Suprapubic skin (tissue), 4 donors: ENCODE measurements at regions not wholly inside any gene's neighbourhood (a gene's known extent, or its start where the extent isn't known, plus 50 kb on each side); places are given as distances from the start of the nearest gene placed in this dataset.

Experiments used
- DNase-seq, 2 donors: peaks; one replicate each; pipeline ENCODE4 v3.0.0-alpha.2; 2019; ENCODE audit warnings: low spot score in 2 of 2
- H3K27ac ChIP-seq: fragments of 200-600 bp; sonication (generic); one replicate; pipeline ENCODE4 v1.5.1; 2019
- H3K27me3 ChIP-seq: fragments of 200-600 bp; sonication (generic); one replicate; pipeline ENCODE4 v1.5.1; 2019
- H3K36me3 ChIP-seq: fragments of 200-600 bp; sonication (generic); one replicate; pipeline ENCODE4 v1.5.1; 2019
- H3K4me1 ChIP-seq: fragments of 200-600 bp; sonication (generic); one replicate; pipeline ENCODE4 v1.5.1; 2019
- H3K4me3 ChIP-seq: fragments of 200-600 bp; sonication (generic); one replicate; pipeline ENCODE4 v1.5.1; 2019; ENCODE audit warnings: mild to moderate bottlenecking
- H3K9me3 ChIP-seq: fragments of 200-600 bp; sonication (generic); one replicate; pipeline ENCODE4 v1.5.1; 2019
- CTCF ChIP-seq, 2 donors: fragments of 200-600 bp in 1 of 2; fragments of 450-650 bp in 1 of 2; sonication (generic) in 1 of 2; IDR thresholded peaks; one replicate each; pipeline ENCODE4 v1.5.1; 2016 to 2019; ENCODE audit warnings: antibody characterized with exemption in 2 of 2, mild to moderate bottlenecking in 1 of 2, moderate library complexity in 1 of 2
- EP300 ChIP-seq: sonication (generic); formaldehyde crosslinking; IDR thresholded peaks from one replicate; pipeline ENCODE4 v1.6.1; 2017; ENCODE audit warnings: antibody characterized with exemption
- POLR2A ChIP-seq, 2 donors: fragments of 450-650 bp; IDR thresholded peaks; one replicate each; pipeline ENCODE4 v1.6.1; 2017; ENCODE audit warnings: antibody characterized with exemption in 2 of 2, mild to moderate bottlenecking in 2 of 2, moderate library complexity in 2 of 2
- POLR2AphosphoS5 ChIP-seq, 3 donors: sonication (generic); formaldehyde crosslinking; IDR thresholded peaks; one replicate each; pipeline ENCODE4 v1.6.1; 2017; ENCODE audit warnings: antibody characterized with exemption in 3 of 3
- WGBS: methylation state at CpG from one replicate; pipeline ENCODE4 v1.1.5; 2018; 5-methylcytosine and 5-hydroxymethylcytosine counted together

GRCh38 chr22:48372390-48372789, 1455.3 kb downstream of the BRD1 start:
- peak in 1 of 2 donors; percentile 59 for DNase-seq
- Histone ChIP-seq H3K27ac (no peak overlapping the region), H3K4me3 (no peak overlapping the region), H3K9me3 (no peaks in the 10 kb centered on the region), H3K27me3 (peaks cover 6% of the 10 kb centered on the region), H3K36me3 (no peaks in the 10 kb centered on the region), H3K4me1 (peaks cover 8% of the 10 kb centered on the region)
- no peak for TF ChIP-seq POLR2AphosphoS5 (IDR thresholded peaks at IDR 0.05)
- no peak for TF ChIP-seq CTCF (IDR thresholded peaks at IDR 0.05)
- no peak for TF ChIP-seq EP300
- no peak for TF ChIP-seq POLR2A (IDR thresholded peaks at IDR 0.05)
- 88% methylated on average over 7 of the region's 7 CpGs for WGBS

GRCh38 chr22:48371391-48371790, 1456.3 kb downstream of the BRD1 start:
- WGBS: 78% methylated on average over 7 of the region's 7 CpGs
- TF ChIP-seq CTCF (IDR thresholded peaks at IDR 0.05): no peak
- Histone ChIP-seq H3K36me3 (no peaks in the 10 kb centered on the region), H3K4me3 (no peak overlapping the region), H3K9me3 (no peaks in the 10 kb centered on the region), H3K4me1 (peaks cover 8% of the 10 kb centered on the region), H3K27ac (no peak overlapping the region), H3K27me3 (peaks cover 6% of the 10 kb centered on the region)
- DNase-seq: no peak

- Histone ChIP-seq H3K27me3 (peaks cover 6% of the 10 kb centered on the region), H3K9me3 (no peaks in the 10 kb centered on the region), H3K4me3 (no peak overlapping the region), H3K4me1 (peaks cover 8% of the 10 kb centered on the region), H3K36me3 (no peaks in the 10 kb centered on the region), H3K27ac (no peak overlapping the region)
- no peak for DNase-seq
- WGBS: 56% methylated on average over 10 of the region's 13 CpGs
- no peak for TF ChIP-seq POLR2AphosphoS5 (IDR thresholded peaks at IDR 0.05)
- TF ChIP-seq EP300: no peak
- no peak for TF ChIP-seq POLR2A (IDR thresholded peaks at IDR 0.05)
- TF ChIP-seq CTCF (IDR thresholded peaks at IDR 0.05): no peak
These were observed 1457.0 kb downstream of the BRD1 start for GRCh38 chr22:48370508-48371325.

- Histone ChIP-seq H3K27ac (no peak overlapping the region), H3K9me3 (no peaks in the 10 kb centered on the region), H3K4me3 (no peak overlapping the region), H3K36me3 (no peaks in the 10 kb centered on the region), H3K4me1 (peaks cover 8% of the 10 kb centered on the region), H3K27me3 (peaks cover 3% of the 10 kb centered on the region)
- DNase-seq: peak in 1 of 2 donors; percentile 84
- 37% methylated on average over 12 of the region's 17 CpGs for WGBS
- no peak for TF ChIP-seq CTCF (IDR thresholded peaks at IDR 0.05)
- TF ChIP-seq POLR2AphosphoS5 (IDR thresholded peaks at IDR 0.05): no peak
- TF ChIP-seq POLR2A (IDR thresholded peaks at IDR 0.05): no peak
- TF ChIP-seq EP300: no peak
These were observed 1457.7 kb downstream of the BRD1 start for GRCh38 chr22:48369789-48370507.

- no peak for DNase-seq
- no peak for TF ChIP-seq POLR2AphosphoS5 (IDR thresholded peaks at IDR 0.05)
- TF ChIP-seq CTCF (IDR thresholded peaks at IDR 0.05): no peak
- no peak for TF ChIP-seq EP300
- no peak for TF ChIP-seq POLR2A (IDR thresholded peaks at IDR 0.05)
- Histone ChIP-seq H3K27me3 (peaks cover 3% of the 10 kb centered on the region), H3K4me3 (no peak overlapping the region), H3K27ac (no peak overlapping the region), H3K36me3 (no peaks in the 10 kb centered on the region), H3K9me3 (no peaks in the 10 kb centered on the region), H3K4me1 (peaks cover 8% of the 10 kb centered on the region)
- 81% methylated on average over 11 of the region's 11 CpGs for WGBS
These were observed 1458.6 kb downstream of the BRD1 start for GRCh38 chr22:48368975-48369525.
